ENCODE measurements at regions not wholly inside any gene's neighbourhood (a gene's known extent, or its start where the extent isn't known, plus 50 kb on each side); places are given as distances from the start of the nearest gene placed in this dataset.

DNA sequence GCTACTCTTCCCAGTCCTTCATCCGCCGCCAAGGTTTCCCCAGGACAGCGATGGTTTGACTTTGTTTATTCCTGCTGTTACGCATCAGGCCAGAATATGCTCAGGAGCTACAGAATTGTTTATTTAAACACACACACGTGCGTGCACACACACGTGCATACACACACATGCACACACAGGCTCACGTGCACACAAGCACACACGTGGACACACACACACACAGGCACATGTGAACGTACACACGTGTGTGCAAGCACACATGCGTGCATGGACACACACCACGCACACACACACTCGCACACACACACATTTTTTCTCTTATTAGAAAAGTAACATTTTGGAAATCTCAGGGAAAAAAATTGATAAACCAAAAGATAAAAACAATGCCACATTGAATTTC lies 64.6 kb upstream of the UST start:
- ChIA-PET CTCF (no interaction called here), POLR2A (no interaction called here)
- dilution Hi-C loops (cut with MboI; ENCODE audit: extremely low pct_ligation_motif_present, low sequenced_read_pairs) (no loop called here), intact Hi-C loops (cut with micrococcal nuclease) (no loop called here)
- no peaks in the 10 kb centered on the region for H4K20me1 ChIP-seq (replicated peaks; ENCODE audit: control insufficient read depth, extremely low read depth, insufficient read depth, low read length)
- no peak overlapping the region for H2AFZ ChIP-seq (ENCODE audit: low read depth, low read length)
- H3K4me1 ChIP-seq (ENCODE audit: control insufficient read depth, extremely low read depth, insufficient read depth, low read length) = no peaks in the 10 kb centered on the region
- TF ChIP-seq, protein P1, sequence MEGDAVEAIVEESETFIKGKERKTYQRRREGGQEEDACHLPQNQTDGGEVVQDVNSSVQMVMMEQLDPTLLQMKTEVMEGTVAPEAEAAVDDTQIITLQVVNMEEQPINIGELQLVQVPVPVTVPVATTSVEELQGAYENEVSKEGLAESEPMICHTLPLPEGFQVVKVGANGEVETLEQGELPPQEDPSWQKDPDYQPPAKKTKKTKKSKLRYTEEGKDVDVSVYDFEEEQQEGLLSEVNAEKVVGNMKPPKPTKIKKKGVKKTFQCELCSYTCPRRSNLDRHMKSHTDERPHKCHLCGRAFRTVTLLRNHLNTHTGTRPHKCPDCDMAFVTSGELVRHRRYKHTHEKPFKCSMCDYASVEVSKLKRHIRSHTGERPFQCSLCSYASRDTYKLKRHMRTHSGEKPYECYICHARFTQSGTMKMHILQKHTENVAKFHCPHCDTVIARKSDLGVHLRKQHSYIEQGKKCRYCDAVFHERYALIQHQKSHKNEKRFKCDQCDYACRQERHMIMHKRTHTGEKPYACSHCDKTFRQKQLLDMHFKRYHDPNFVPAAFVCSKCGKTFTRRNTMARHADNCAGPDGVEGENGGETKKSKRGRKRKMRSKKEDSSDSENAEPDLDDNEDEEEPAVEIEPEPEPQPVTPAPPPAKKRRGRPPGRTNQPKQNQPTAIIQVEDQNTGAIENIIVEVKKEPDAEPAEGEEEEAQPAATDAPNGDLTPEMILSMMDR (IDR thresholded peaks at IDR 0.05; ENCODE audit: extremely low read depth in 1 of 2, insufficient read depth in 1 of 2, low read depth in 1 of 2, low read length in 2 of 2) = no peak
- TF ChIP-seq POLR2A (IDR thresholded peaks at IDR 0.05; ENCODE audit: low read depth, low read length) (no peak), FOS (IDR thresholded peaks at IDR 0.05; ENCODE audit: borderline replicate concordance, insufficient read depth, low read length) (no peak), MYC (IDR thresholded peaks at IDR 0.05; ENCODE audit: low read depth, low read length) (no peak), EZH2 (IDR thresholded peaks at IDR 0.05; ENCODE audit: borderline replicate concordance, low read depth, low read length, severe bottlenecking) (no peak), GATA2 (IDR thresholded peaks at IDR 0.05; ENCODE audit: insufficient read depth, insufficient read length, low read depth, low read length) (no peak), JUN (IDR thresholded peaks at IDR 0.05; ENCODE audit: borderline replicate concordance, insufficient read depth, insufficient read length, low read depth) (no peak), POLR2AphosphoS5 (IDR thresholded peaks at IDR 0.05; ENCODE audit: insufficient read depth, low read depth, low read length) (no peak)
- TF ChIP-seq, protein P2, sequence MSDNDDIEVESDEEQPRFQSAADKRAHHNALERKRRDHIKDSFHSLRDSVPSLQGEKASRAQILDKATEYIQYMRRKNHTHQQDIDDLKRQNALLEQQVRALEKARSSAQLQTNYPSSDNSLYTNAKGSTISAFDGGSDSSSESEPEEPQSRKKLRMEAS (IDR thresholded peaks at IDR 0.05; ENCODE audit: insufficient read depth, insufficient read length) = no peak
- H3K4me2 ChIP-seq (ENCODE audit: insufficient read depth, low read length) = no peak overlapping the region
- H3K9ac ChIP-seq (replicated peaks; ENCODE audit: extremely low read depth, insufficient read depth, low read length) = no peak overlapping the region
- BruUV-seq (replicated peaks) = no TSS peak
- H3K27ac ChIP-seq (ENCODE audit: insufficient read depth, low read depth, low read length) = no peak overlapping the region
- no peaks in the 10 kb centered on the region for H3K79me2 ChIP-seq (ENCODE audit: control insufficient read depth, insufficient read depth, low read length)
- no peaks in the 10 kb centered on the region for H3K36me3 ChIP-seq (ENCODE audit: control insufficient read depth in 2 of 2, extremely low read depth in 1 of 2, insufficient read depth in 2 of 2, low read length in 2 of 2)
- no peak overlapping the region for H3K4me3 ChIP-seq (replicated peaks in 1 of 3; ENCODE audit: insufficient read depth in 1 of 3, low read depth in 1 of 3, low read length in 3 of 3)
- H3K27me3 ChIP-seq (ENCODE audit: control insufficient read depth in 2 of 2, insufficient read depth in 2 of 2, low read length in 2 of 2) = no peaks in the 10 kb centered on the region
- H3K9me3 ChIP-seq (replicated peaks; ENCODE audit: control insufficient read depth, insufficient read depth, low read length) = no peaks in the 10 kb centered on the region
- DNase-seq (ENCODE audit: low read depth, low spot score) = no peak
- H3K9me1 ChIP-seq (replicated peaks; ENCODE audit: control insufficient read depth, extremely low read depth, insufficient read depth, low read length) = no peaks in the 10 kb centered on the region
- no peak for FAIRE-seq
